PC-3 (cell line): ENCODE measurements at regions not wholly inside any gene's neighbourhood (a gene's known extent, or its start where the extent isn't known, plus 50 kb on each side); places are given as distances from the start of the nearest gene placed in this dataset.

Source experiments
- CTCF ChIP-seq: fragments of 300-600 bp; sonication (generic); conservative IDR thresholded peaks from 2 replicates; pipeline ENCODE4 v1.5.1; 2017; ENCODE audit warnings: antibody characterized with exemption, low read depth, mild to moderate bottlenecking, low read length
- EZH2 ChIP-seq: fragments of 300-600 bp; sonication (generic); IDR thresholded peaks from one replicate; pipeline ENCODE4 v1.6.1; 2017; ENCODE audit warnings: antibody characterized with exemption, mild to moderate bottlenecking, low read length; ENCODE audit not compliant: unreplicated experiment

- TF ChIP-seq CTCF: no peak
- no peak for TF ChIP-seq EZH2
Observed at GRCh38 chr18:27430595-27430994, 245.5 kb upstream of the CHST9 start.
